Mesenchymal stem cell (in vitro differentiated cells and primary cell): ENCODE measurements at regions not wholly inside any gene's neighbourhood (a gene's known extent, or its start where the extent isn't known, plus 50 kb on each side); places are given as distances from the start of the nearest gene placed in this dataset.

Experiments used
- DNase-seq: peaks from one replicate; pipeline ENCODE4 v3.0.0-alpha.2; 2013
- H2AFZ ChIP-seq: one replicate; pipeline ENCODE4 v1.6.1; 2013; ENCODE audit warnings: low read depth, mild to moderate bottlenecking, control low read depth, inconsistent platforms, low read length, moderate library complexity
- H2AK5ac ChIP-seq: 2 replicates; pipeline ENCODE4 v1.6.1; 2013; ENCODE audit warnings: low read length, moderate library complexity, mild to moderate bottlenecking, inconsistent platforms; ENCODE audit not compliant: severe bottlenecking
- H2BK120ac ChIP-seq: one replicate; pipeline ENCODE4 v1.6.1; 2013; ENCODE audit warnings: low read depth, mild to moderate bottlenecking, inconsistent platforms, low read length, moderate library complexity
- H2BK12ac ChIP-seq, 2 experiments: one replicate each; pipeline ENCODE4 v1.6.1; 2013; ENCODE audit warnings: inconsistent platforms in 2 of 2, low read length in 2 of 2, mild to moderate bottlenecking in 2 of 2, moderate library complexity in 2 of 2, control low read depth in 1 of 2
- H2BK15ac ChIP-seq: one replicate; pipeline ENCODE4 v1.6.1; 2013; ENCODE audit warnings: mild to moderate bottlenecking, low read depth, inconsistent platforms; ENCODE audit not compliant: poor library complexity, severe bottlenecking
- H2BK5ac ChIP-seq: 2 replicates; pipeline ENCODE4 v1.6.1; 2013; ENCODE audit warnings: low read depth, mild to moderate bottlenecking, low read length, control low read depth, inconsistent platforms; ENCODE audit not compliant: poor library complexity, severe bottlenecking
- H3K14ac ChIP-seq, 2 experiments: one replicate each; pipeline ENCODE4 v1.6.1; 2013; ENCODE audit warnings: inconsistent platforms in 2 of 2, low read length in 2 of 2, control low read depth in 1 of 2, mild to moderate bottlenecking in 1 of 2, moderate library complexity in 1 of 2
- H3K18ac ChIP-seq, 2 experiments: one replicate each; pipeline ENCODE4 v1.6.1; 2013; ENCODE audit warnings: inconsistent platforms in 2 of 2, low read length in 2 of 2, control low read depth in 1 of 2, low read depth in 1 of 2, mild to moderate bottlenecking in 1 of 2
- H3K23ac ChIP-seq, 2 experiments: one replicate each; pipeline ENCODE4 v1.6.1; 2013; ENCODE audit warnings: inconsistent platforms in 2 of 2, low read length in 2 of 2, mild to moderate bottlenecking in 2 of 2, moderate library complexity in 2 of 2, control low read depth in 1 of 2
- H3K27ac ChIP-seq: 2 replicates; pipeline ENCODE4 v1.5.1; 2013; ENCODE audit warnings: mild to moderate bottlenecking, moderate library complexity, low read length, control low read depth, inconsistent platforms; ENCODE audit not compliant: poor library complexity, severe bottlenecking
- H3K27me3 ChIP-seq, 2 experiments: 2 replicates each; pipeline versions ENCODE4 v1.6.1 to v1.7.0; 2013; ENCODE audit warnings: low read length in 2 of 2, mild to moderate bottlenecking in 2 of 2, moderate library complexity in 2 of 2, control low read depth in 1 of 2, inconsistent platforms in 1 of 2; ENCODE audit not compliant: control insufficient read depth in 1 of 2, insufficient read depth in 1 of 2
- H3K36me3 ChIP-seq, 2 experiments: 2 replicates each; pipeline versions ENCODE4 v1.6.1 to v1.7.0; 2013; ENCODE audit warnings: low read length in 2 of 2, control low read depth in 1 of 2, inconsistent platforms in 1 of 2, low read depth in 1 of 2, mild to moderate bottlenecking in 1 of 2; ENCODE audit not compliant: insufficient read depth in 2 of 2, control insufficient read depth in 1 of 2
- H3K4ac ChIP-seq, 2 experiments: one replicate each; pipeline ENCODE4 v1.6.1; 2013; ENCODE audit warnings: inconsistent platforms in 2 of 2, low read length in 2 of 2, mild to moderate bottlenecking in 2 of 2, moderate library complexity in 2 of 2, control low read depth in 1 of 2, low read depth in 1 of 2
- H3K4me1 ChIP-seq: 2 replicates; pipeline ENCODE4 v1.6.1; 2013; ENCODE audit warnings: low read depth, low read length, control low read depth; ENCODE audit not compliant: control insufficient read depth, insufficient read depth
- H3K4me2 ChIP-seq: 2 replicates; pipeline ENCODE4 v1.6.1; 2013; ENCODE audit warnings: low read length, mild to moderate bottlenecking, inconsistent platforms; ENCODE audit not compliant: poor library complexity, severe bottlenecking
- H3K4me3 ChIP-seq, 2 experiments: 2 replicates each; pipeline versions ENCODE4 v1.5.1 to v1.7.0; 2013; ENCODE audit warnings: low read length in 2 of 2, mild to moderate bottlenecking in 2 of 2, control low read depth in 1 of 2, low read depth in 1 of 2; ENCODE audit not compliant: insufficient read depth in 1 of 2
- H3K79me1 ChIP-seq: replicated peaks from 2 replicates; pipeline ENCODE4 v1.6.1; 2013; ENCODE audit warnings: mild to moderate bottlenecking, control low read depth, low read length, inconsistent platforms; ENCODE audit not compliant: poor library complexity, severe bottlenecking
- H3K9ac ChIP-seq: 2 replicates; pipeline ENCODE4 v1.7.0; 2013; ENCODE audit warnings: mild to moderate bottlenecking, low read length, moderate library complexity
- H3K9me3 ChIP-seq: 2 replicates; pipeline ENCODE4 v1.7.0; 2013; ENCODE audit warnings: mild to moderate bottlenecking, low read length; ENCODE audit not compliant: control insufficient read depth
- H4K8ac ChIP-seq: one replicate; pipeline ENCODE4 v1.6.1; 2013; ENCODE audit warnings: inconsistent platforms, mild to moderate bottlenecking, low read length, moderate library complexity
- H4K91ac ChIP-seq: one replicate; pipeline ENCODE4 v1.6.1; 2013; ENCODE audit warnings: mild to moderate bottlenecking, low read length, inconsistent platforms
- WGBS: methylation state at CpG from one replicate; pipeline ENCODE4 v1.1.7; 2013; ENCODE audit warnings: mixed read lengths; 5-methylcytosine and 5-hydroxymethylcytosine counted together

DNA sequence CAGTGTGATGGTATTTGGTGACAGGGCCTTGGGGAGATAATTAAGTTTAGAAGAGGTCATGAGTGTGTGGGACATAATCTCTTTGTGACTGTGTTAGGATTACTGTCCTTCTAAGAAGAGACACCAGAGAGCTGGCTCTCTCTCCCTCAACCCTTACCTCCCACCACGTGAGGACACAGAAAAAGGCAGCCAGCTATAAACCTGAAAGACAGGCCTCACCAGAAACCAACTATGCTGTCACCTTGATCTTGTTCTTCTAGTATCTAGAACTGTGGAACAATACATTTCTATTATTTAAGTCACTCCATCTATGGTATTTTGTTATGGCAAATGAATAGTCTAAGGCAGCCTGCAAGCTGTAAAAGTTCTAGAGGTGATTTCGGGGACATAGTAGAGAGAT, 203.7 kb downstream of the OTOR start:
- Histone ChIP-seq H3K9ac (no peak overlapping the region), H3K4me1 (no peaks in the 10 kb centered on the region), H3K9me3 (peaks cover 7% of the 10 kb centered on the region), H2BK120ac (no peak overlapping the region), H3K14ac (no peak overlapping the region), H3K79me1 (no peaks in the 10 kb centered on the region), H3K23ac (no peak overlapping the region), H3K27ac (no peak overlapping the region), H4K91ac (no peak overlapping the region), H3K4me3 (no peak overlapping the region), H3K4ac (no peak overlapping the region), H2BK15ac (no peak overlapping the region), H2AK5ac (no peak overlapping the region), H3K18ac (no peak overlapping the region), H2AFZ (no peak overlapping the region), H3K27me3 (no peaks in the 10 kb centered on the region), H4K8ac (no peak overlapping the region), H3K4me2 (no peak overlapping the region), H2BK5ac (no peak overlapping the region), H3K36me3 (no peaks in the 10 kb centered on the region), H2BK12ac (no peak overlapping the region)
- no peak for DNase-seq
- WGBS: 70% methylated on average over 2 of the region's 2 CpGs

DNA sequence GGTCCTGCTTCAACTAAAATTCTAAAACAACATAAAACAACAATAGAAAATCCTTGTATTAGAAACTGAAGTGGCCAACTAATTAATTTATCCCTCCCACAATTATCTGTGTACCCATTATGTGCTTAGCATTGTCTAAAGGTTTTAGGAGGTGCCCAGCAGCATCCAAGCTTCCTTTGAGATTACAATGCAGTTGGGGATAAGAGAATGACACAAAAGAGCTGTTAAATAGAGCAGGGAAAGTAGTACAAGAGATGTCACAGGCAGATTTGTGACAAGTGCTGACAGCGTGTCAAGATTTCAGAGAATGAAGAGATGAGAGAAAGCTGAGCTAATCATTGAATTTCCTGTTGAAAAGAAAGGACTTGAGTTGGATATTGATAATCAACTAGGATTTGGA, 204.8 kb downstream of the OTOR start:
- H3K4me3 ChIP-seq: no peak overlapping the region
- no peak overlapping the region for H4K8ac ChIP-seq
- H3K4me2 ChIP-seq: no peak overlapping the region
- no peaks in the 10 kb centered on the region for H3K4me1 ChIP-seq
- no peak overlapping the region for H3K18ac ChIP-seq
- H3K14ac ChIP-seq: no peak overlapping the region
- no peak overlapping the region for H2BK5ac ChIP-seq
- H2BK15ac ChIP-seq: no peak overlapping the region
- H3K23ac ChIP-seq: no peak overlapping the region
- 84% methylated on average over 1 of the region's 1 CpG for WGBS
- no peak overlapping the region for H2BK120ac ChIP-seq
- H3K27ac ChIP-seq: no peak overlapping the region
- H3K9me3 ChIP-seq: peaks cover 7% of the 10 kb centered on the region
- H4K91ac ChIP-seq: no peak overlapping the region
- H3K36me3 ChIP-seq: no peaks in the 10 kb centered on the region
- no peak overlapping the region for H3K9ac ChIP-seq
- DNase-seq: no peak
- H3K27me3 ChIP-seq: no peaks in the 10 kb centered on the region
- no peaks in the 10 kb centered on the region for H3K79me1 ChIP-seq
- H2BK12ac ChIP-seq: no peak overlapping the region
- H2AFZ ChIP-seq: no peak overlapping the region
- H3K4ac ChIP-seq: no peak overlapping the region
- no peak overlapping the region for H2AK5ac ChIP-seq

DNA sequence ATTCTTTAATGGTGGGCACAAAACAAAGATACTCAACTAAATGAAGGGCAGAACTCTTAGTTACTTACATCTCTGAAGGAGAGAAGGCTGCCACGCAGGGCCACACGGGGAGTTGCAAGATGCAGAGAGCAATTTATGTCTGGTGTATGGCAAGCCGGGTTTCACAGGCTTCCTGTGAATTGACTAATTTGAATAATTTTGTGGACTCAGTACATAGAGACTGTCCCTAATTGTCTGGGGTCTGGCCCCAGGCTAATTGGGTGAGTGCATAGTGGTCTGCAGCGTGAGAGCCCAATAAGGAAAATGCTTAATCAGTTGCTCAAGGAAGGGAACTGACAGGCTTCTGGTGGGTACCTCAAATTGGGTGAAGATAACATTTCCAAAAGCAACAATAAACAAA, 205.7 kb downstream of the OTOR start:
- no peak for DNase-seq
- H3K9me3 ChIP-seq: peaks cover 7% of the 10 kb centered on the region
- H2BK5ac ChIP-seq: no peak overlapping the region
- no peak overlapping the region for H2BK12ac ChIP-seq
- no peak overlapping the region for H2AFZ ChIP-seq
- no peak overlapping the region for H3K4me2 ChIP-seq
- no peak overlapping the region for H3K23ac ChIP-seq
- H3K4ac ChIP-seq: no peak overlapping the region
- H3K4me3 ChIP-seq: no peak overlapping the region
- no peaks in the 10 kb centered on the region for H3K4me1 ChIP-seq
- no peak overlapping the region for H2BK15ac ChIP-seq
- no peak overlapping the region for H3K27ac ChIP-seq
- H3K9ac ChIP-seq: no peak overlapping the region
- no peak overlapping the region for H3K18ac ChIP-seq
- H3K36me3 ChIP-seq: no peaks in the 10 kb centered on the region
- no peak overlapping the region for H2AK5ac ChIP-seq
- H4K91ac ChIP-seq: no peak overlapping the region
- WGBS: 74% methylated on average over 4 of the region's 4 CpGs
- H2BK120ac ChIP-seq: no peak overlapping the region
- H3K14ac ChIP-seq: no peak overlapping the region
- H3K79me1 ChIP-seq: no peaks in the 10 kb centered on the region
- H3K27me3 ChIP-seq: no peaks in the 10 kb centered on the region
- H4K8ac ChIP-seq: no peak overlapping the region

DNA sequence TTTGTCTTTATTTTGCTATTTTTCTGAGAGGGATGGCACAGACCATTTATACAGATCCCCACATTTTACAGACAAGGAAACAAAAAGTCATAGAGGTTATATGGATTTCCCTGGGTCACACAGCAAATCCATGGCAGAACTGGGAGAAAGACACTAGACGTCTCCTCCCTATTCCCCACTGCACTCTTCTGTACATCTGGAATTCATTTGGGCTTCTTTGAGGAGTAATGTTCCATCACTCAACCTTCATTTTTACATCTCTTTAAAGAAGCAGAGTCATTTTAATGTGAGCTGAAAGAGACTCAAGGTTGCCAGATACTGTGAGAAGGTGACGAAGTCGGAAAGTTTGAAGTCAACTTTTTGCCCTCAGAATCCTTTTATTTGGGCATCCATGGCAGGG, 207.3 kb downstream of the OTOR start:
- no peaks in the 10 kb centered on the region for H3K79me1 ChIP-seq
- no peak overlapping the region for H2BK5ac ChIP-seq
- no peak overlapping the region for H2AFZ ChIP-seq

More for the DNA sequence above, 207.3 kb downstream of the OTOR start:
- Histone ChIP-seq H2BK12ac (no peak overlapping the region), H3K4me1 (no peaks in the 10 kb centered on the region), H2BK15ac (no peak overlapping the region), H3K4me2 (no peak overlapping the region), H3K9me3 (no peaks in the 10 kb centered on the region), H3K36me3 (no peaks in the 10 kb centered on the region), H2BK120ac (no peak overlapping the region), H3K9ac (no peak overlapping the region), H3K27me3 (no peaks in the 10 kb centered on the region), H4K91ac (no peak overlapping the region), H3K4ac (no peak overlapping the region), H4K8ac (no peak overlapping the region), H3K4me3 (no peak overlapping the region), H3K27ac (no peak overlapping the region), H3K23ac (no peak overlapping the region), H3K14ac (no peak overlapping the region), H3K18ac (no peak overlapping the region), H2AK5ac (no peak overlapping the region)
- no peak for DNase-seq
- 84% methylated on average over 3 of the region's 3 CpGs for WGBS
